AG04450 (cell line): ENCODE measurements at regions not wholly inside any gene's neighbourhood (a gene's known extent, or its start where the extent isn't known, plus 50 kb on each side); places are given as distances from the start of the nearest gene placed in this dataset. TPM values are rescaled to one million over a fixed set of nuclear protein-coding genes. Genes with fewer than 3 reads are reported as not detected.

ENCODE experiments used
- CTCF ChIA-PET: fragments of 300-600, 350-600 bp; formaldehyde crosslinking; extraction: SDS; loops from one replicate; lab custom pipeline; 2022; ENCODE audit warnings: antibody characterized with exemption, inconsistent platforms; lab: Charles Lee
- POLR2A ChIA-PET: fragments of 350-600 bp; formaldehyde crosslinking; extraction: SDS; loops from one replicate; lab custom pipeline; 2021; ENCODE audit warnings: antibody characterized with exemption, inconsistent platforms; lab: Yijun Ruan, JAX
- DNase-seq: peaks from one replicate; pipeline ENCODE4 v3.0.0-alpha.2; 2011; ENCODE audit warnings: low read depth, low spot score
- H3K27ac ChIP-seq: one replicate; pipeline ENCODE4 v1.5.1; 2012; ENCODE audit warnings: low read depth, low read length, control low read depth
- H3K27me3 ChIP-seq: one replicate; pipeline ENCODE4 v1.6.0; 2012; ENCODE audit warnings: low read length; ENCODE audit not compliant: control insufficient read depth, insufficient read depth
- H3K4me3 ChIP-seq: 2 replicates; pipeline ENCODE4 v1.5.1; 2011; ENCODE audit warnings: mild to moderate bottlenecking, low read depth, low read length, control low read depth
- H3K9me3 ChIP-seq: 2 replicates; pipeline ENCODE4 v1.5.1; 2012; ENCODE audit warnings: low read length; ENCODE audit not compliant: control insufficient read depth, insufficient read depth
- small RNA-seq: library from RNA; depleted of rRNA; stranded (forward); fragments of <200 nt; gene quantifications from one replicate; pipeline ENCODE3, GENCODE V24; 2012; ENCODE audit warnings: low read depth; ENCODE audit not compliant: insufficient read length
- TF ChIP-seq, protein P1 (sequence below): IDR thresholded peaks from 2 replicates; pipeline ENCODE4 v1.5.1; 2011; ENCODE audit warnings: low read depth, low read length, control low read depth, inconsistent platforms

- TF ChIP-seq, protein P1, sequence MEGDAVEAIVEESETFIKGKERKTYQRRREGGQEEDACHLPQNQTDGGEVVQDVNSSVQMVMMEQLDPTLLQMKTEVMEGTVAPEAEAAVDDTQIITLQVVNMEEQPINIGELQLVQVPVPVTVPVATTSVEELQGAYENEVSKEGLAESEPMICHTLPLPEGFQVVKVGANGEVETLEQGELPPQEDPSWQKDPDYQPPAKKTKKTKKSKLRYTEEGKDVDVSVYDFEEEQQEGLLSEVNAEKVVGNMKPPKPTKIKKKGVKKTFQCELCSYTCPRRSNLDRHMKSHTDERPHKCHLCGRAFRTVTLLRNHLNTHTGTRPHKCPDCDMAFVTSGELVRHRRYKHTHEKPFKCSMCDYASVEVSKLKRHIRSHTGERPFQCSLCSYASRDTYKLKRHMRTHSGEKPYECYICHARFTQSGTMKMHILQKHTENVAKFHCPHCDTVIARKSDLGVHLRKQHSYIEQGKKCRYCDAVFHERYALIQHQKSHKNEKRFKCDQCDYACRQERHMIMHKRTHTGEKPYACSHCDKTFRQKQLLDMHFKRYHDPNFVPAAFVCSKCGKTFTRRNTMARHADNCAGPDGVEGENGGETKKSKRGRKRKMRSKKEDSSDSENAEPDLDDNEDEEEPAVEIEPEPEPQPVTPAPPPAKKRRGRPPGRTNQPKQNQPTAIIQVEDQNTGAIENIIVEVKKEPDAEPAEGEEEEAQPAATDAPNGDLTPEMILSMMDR, result no peak
- H3K9me3 ChIP-seq, result no peaks in the 10 kb centered on the region
- H3K4me3 ChIP-seq, result no peak overlapping the region
- no peak overlapping the region for H3K27ac ChIP-seq
- CTCF ChIA-PET, result no interaction called here
- DNase-seq, result no peak
- no peaks in the 10 kb centered on the region for H3K27me3 ChIP-seq
- POLR2A ChIA-PET, result no interaction called here
These were observed 54.8 kb upstream of the MAGEB16 start for GRCh38 chrX:35743331-35743730.

Small RNAs in the stretch of these regions (small RNA-seq; reads per million reads assigned to genes)
- not detected for gene RNU6-1087P
